NCI-H345 treated with DMSO at 0.1 percent for 48 hours (cell line): ENCODE measurements at regions not wholly inside any gene's neighbourhood (a gene's known extent, or its start where the extent isn't known, plus 50 kb on each side); places are given as distances from the start of the nearest gene placed in this dataset.
"Not testable (repeated sequence)": the region's sequence is repeated elsewhere in the genome, so short reads cannot be mapped to it uniquely, and the experiment has no call there.

Experiments used
- DNase-seq: peaks from one replicate; lab custom pipeline; 2025; ENCODE audit not compliant: unreplicated experiment; lab: John Stamatoyannopoulos, UW

DNA sequence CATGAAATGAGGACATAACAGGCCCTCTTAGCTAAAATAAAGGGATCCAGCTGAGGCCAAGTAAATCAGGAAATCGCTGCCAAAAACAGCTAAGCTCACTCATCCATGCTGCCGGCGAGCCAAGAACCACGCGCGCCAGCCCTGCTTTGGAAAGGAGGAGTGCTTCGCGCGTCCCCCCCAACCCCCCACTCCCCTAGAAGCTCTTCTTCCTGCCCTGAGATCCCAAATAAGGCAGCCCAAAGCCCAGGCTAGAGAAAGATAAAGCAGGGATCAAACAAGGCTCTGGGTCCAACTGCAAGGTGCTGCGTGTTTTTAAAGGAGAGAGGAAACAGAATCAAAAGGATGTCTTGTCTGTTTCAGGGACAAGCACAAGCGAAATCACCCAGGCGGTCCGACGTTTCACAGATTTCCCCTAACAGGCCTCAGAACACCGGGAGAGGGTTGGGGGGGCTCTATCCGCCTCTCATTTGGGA, 168.3 kb upstream of the AUTS2 start:
- no peak for DNase-seq

DNA sequence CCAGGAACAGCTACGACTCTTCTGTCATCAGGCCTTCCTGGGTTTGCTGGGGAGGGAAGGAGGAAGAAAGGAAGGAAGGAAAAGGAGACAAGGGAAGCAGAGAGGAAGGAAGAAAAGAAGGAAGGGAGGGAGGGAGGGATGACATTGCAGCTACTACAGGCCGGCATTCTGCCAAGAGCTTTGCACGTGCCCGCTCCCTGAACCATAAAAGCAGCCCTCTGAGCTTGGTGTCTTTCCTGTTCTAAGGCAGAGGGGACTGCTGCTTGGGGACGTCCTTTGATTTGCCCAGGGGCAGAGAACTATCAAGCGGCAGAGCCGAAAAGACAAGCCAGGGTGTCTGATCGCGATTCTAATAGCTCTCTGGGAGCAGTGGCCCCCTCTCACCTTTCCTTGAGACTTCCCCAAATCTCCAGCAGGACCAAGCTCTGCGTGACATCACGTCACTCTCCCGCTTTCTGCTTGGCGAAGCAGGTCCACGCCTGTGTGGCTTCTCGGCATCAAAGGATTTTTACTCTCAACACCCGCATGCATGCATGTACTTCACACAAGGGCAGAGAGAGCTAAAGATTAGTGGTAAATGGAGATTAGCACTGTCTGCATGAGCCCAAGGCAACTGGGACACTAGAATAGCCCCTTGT, 167.8 kb upstream of the AUTS2 start:
- DNase-seq: no peak

DNA sequence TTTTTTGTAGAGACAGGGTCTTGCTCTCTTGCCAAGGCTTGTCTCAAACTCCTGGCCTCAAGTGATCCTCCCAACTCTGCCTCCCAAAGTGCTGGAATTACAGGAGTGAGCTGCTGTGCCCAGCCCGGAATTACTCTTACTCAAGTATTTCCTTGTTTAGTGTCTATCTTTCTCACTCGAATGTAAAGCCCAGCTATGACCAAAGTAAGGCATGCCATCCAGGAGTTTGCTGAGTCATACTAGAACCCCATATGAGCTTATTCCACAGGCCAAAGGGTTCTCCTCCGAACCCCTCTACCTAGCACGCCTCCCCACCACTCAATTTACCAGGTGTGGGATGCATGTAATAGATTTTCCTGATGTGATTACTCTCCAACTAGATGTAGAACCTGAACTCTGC, 166.6 kb upstream of the AUTS2 start:
- DNase-seq: no peak

DNA sequence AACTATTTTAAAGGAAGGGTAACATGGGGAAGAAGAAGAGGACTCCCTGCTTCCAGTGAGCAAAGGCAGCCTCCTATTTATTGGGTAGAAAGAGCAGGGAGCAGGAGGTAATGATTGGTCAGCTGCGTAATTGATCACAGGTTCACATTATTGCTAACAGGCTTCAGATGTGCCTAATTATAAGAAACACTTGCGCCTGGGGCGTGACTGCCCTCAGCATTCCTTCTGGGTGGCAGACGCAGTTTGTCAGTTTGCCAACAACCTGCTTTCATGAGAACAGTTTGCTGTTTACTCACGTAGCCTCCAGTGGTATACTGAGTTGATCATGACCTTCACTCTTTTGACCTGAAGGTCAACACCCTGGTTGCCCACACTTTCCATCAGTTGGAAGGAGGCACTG, 166.0 kb upstream of the AUTS2 start:
- not testable (repeated sequence) for DNase-seq

DNA sequence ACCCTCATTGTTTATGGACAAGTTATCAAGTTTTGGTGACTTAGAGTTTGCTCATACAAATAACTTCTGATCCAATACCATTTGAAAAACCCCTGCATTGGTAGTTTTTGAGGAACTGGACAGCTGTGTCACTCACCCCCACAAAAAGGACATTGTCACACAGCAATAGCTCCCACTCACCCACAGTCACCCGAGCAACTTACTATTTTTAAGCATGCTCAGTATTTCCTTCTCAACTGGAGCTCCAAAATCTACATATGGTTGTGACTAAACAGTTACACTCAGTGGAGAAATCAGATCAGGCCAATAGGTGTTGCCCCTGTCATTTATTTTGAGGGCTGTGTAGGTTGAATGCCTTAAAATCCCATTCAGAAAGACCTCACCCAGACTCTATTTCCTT, 165.2 kb upstream of the AUTS2 start:
- no peak for DNase-seq

DNA sequence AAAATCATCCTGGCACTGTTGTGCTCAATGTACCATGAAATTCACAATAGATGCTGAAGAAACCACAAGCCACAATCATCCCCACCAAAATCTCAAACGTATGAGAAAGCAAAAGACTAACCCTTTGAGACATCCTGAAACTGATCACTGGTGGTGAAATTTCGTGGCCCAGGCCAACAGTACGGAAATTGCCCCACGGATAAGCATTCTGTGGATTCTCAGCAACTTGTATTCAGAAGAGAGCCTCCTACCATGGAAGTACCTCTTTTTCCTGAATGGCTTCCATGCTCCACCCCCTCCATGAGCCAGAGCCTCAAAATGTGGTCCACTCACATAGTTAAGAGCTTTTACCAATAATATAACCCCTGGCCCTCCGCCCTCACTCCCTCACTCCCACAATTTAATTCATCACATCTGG, 163.9 kb upstream of the AUTS2 start:
- no peak for DNase-seq

DNA sequence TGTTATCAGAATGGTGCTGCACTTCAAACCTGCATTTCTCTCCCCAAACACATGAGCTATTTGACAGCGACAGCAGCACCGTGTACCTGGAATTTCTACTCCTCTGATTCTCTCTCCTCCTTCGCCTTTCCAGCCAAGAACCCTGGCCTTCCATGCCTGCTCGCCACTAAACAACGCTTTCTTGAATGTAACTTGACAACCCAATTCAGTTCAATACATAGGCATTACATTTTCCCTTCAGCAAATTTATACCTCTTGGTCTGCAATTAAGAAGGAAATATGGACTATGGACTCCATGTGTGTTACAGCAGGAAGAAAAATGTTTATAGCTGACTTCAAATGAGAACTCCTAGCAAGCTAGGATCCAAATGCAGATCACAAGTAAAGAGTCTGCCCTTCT, 162.6 kb upstream of the AUTS2 start:
- DNase-seq: no peak

DNA sequence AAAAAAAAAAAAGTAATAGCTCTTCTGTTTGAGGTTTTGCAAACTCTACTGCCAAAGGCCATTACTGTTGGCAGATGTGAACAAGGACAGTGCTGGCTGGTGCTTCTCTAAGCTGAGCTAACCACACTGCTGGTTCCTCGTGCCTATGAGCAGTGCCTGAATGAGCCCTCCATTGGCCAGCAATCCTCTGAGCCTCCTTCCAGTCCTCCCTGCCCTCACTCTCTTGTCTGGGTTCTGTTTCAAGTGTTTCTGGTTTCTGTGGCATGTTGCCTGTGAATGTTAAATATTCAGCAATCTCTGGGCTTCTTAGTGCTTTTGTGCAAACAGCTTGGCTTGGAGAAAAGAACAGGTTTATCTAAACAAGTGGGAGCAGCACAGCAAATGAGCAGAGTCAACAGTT, 161.3 kb upstream of the AUTS2 start:
- no peak for DNase-seq

DNA sequence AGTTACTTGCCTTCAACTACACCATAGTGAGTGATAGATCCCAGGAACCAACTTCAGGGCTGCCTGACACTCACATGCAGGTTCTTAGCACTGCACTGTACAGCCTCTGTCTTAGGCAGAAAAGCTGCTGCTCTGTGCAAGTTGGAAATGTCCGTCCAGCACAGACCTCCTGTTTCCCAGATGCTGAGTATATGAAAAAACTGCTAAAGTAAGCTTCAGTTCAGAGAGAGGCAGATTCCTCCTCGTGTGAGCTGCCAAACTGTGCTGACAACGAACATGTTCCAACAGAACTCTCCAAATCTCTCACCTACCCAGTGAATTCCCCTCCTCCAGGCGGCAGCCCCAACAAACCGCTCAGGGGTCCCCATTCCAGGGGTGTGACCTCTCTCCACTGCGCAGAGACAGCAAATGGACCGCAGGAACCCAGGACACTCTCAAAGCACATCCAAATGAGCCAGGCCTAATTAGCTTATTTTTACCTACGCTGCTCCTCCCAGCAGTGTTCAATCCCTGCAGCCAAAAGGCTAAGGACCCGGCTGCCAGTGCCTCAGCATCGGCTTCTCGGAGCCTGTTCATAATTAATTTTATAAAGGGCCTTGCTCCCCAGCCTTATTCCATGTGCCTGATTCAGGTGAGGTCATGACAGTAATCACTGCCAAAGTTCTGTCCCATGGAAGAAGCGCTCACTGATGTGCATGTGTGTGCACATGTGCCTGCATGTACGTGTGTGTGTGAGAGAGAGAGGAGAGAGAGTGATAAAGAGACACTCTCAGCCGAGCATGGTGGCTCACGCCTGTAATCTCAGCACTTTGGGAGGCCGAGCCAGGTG, 159.5 kb upstream of the AUTS2 start:
- DNase-seq: no peak

DNA sequence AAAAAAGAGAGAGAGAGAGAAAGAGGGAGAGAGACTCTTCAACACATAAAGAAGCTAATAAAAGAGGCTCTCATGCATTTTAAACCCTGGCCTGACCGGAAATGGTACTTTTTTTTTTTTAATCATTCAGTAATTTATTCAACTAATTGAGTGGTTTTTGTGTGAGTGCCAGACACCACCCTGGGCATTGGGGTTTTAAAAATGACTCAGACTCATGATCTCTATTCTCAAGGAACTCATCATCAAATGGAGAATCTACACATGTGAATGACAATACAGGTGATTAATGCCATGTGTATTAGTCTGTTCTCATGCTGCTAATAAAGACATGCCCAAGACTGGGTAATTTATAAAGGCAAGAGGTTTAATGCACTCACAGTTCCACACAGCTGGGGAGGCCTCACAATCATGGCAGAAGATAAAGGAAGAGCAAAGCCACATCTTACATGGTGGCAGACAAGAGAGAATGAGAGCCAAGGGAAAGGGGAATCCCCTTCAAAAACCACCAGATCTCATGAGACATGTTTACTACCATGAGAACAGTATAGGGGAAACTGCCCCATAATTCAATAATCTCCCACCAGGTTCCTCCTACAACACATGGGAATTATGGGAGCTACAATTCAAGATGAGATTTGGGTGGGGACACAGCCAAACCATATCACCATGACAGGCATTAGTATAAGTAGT, 158.5 kb upstream of the AUTS2 start:
- no peak for DNase-seq

DNA sequence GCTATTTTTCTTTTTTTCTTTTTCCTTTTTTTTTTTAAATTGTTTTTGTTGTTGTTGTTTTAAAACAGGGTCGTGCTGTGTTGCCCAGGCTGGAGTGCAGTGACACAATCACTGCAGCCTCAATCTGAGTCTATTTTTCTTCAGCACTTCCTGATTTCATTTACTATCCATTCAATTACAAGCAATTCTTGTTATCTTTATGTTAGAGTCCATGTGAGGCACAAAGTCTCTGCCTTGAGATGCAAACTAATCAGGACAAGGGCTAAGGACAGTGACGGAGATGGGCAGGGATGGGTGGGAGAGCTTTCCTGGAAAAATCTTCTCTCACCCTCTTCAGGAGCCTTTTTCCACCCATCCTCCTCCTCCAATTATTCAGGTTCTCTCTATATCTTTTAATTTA, 157.3 kb upstream of the AUTS2 start:
- DNase-seq: no peak

DNA sequence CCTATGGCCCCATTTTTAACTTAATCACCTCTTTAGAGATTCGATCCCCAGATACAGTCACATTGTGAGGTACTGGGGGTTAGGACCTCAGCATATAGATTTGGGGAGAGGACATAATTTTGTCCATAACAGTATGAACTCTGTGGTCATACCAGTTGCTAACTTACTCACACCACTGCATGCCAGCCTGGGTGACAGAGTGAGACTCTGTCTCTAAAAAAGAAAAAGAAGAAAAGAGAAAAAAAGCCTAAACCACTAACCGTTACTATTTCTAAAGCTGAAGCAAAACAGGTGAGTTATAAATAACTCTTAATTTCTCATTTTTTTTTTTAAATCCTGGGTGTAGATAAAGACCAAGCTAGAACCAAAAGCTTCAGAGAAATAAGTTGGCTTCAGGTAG, 155.1 kb upstream of the AUTS2 start:
- no peak for DNase-seq

DNA sequence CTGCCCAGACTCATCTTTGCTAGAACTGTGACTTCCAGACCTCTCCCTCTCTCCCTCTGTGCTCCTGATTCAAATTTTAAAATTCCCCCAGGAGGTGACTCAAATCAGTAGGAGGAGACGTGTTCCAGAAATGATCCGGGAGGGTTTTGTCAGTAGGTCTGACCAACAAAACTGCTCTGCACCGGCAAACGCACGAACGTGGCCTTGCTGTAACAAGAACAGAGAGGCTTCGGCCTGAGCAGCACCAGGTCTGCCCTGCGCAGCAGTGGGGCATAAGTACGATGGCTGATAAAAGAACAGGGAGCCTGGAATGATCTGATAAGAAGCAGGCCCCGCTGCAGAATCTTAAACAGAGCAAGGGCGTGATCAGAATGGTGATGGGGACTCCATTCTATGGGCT, 152.7 kb upstream of the AUTS2 start:
- DNase-seq: no peak

DNA sequence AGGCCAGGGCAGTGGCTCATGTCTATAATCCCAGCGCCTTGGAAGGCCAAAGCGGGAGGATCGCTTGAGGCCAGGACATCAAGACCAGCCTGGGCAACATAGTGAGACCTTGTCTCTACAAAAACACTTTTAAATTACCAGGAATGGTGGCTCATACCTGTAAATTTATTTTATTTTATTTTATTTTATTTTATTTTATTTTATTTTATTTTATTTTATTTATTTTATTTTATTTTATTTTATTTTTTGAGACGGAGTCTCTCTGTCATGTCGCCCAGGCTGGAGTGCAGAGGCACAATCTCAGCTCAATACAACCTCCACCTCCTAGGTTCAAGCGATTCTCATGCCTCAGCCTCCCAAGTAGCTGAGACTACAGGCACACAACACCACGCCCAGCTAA, 152.1 kb upstream of the AUTS2 start:
- not testable (repeated sequence) for DNase-seq

DNA sequence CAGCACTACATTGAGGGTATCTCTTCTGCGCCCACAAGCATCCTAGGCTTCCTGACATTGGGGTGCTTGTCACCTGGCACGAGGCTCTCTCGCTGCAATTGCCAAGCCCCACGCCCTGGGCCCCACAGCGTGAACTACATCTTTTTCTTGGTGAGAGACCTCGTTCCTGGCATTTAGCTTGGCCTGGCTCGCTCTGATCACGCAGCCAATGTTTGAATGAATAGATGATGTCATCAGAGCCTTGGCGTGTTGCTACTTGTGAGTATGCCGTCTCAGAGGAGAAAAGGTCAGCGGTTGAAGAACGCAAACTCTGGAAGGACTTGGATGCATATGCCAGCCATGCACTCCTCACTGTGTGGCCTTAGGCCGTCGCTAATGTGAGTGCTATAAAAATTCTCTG, 150.2 kb upstream of the AUTS2 start:
- DNase-seq: no peak

DNA sequence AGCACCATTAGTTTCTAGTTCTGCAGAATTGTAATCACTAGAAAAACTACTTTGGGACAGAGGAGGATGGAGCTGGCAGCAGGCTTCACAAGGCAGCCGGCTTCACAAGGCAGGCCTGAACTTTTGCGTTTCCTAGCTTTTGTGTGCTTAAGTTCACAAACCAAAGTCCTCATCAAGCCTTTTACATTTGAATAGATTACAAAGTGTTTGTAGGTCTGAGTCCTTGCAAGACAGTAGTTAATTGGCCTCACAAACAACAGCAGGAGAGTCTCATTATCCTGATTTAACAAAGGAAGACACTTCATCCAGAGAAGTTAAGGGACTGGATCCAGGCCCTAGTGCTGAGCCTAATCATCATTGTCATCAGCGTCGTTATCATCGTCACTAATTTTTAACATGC, 147.8 kb upstream of the AUTS2 start:
- DNase-seq: no peak

DNA sequence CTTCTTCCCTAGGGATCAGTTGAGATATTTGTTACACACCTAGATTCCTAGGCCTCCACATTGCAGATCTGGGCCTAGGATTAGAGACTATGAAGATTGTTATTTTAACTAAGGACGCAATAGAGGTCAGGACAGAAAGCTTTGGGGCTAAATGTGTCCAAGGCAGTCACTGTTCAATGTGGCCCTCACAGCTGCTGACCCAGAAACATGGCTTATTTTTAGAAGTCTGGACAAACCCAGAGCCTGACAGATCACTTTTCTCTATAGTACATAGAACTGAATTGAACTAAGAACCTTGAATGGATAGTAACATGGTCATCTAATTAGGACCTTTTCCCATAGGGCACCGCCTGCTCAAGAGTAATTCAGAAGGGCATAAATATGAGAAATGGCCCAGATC, 146.6 kb upstream of the AUTS2 start:
- no peak for DNase-seq

DNA sequence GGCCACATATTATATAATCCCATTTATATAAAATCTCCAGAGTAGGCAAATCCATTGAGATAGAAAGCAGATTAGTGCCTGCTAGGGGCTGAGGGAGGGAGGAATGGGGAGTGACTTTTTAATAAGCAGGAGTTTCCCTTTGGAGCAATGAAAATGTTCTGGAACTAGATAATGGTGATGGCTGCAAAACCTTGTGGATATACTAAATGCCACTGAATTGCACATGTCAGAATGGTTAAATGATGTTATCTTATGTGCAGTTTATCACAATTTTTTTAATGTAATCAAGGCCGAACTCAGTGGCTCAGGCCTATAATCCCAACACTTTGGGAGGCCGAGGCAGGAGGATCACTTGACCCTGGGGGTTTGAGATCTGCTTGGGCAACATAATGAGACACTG, 145.5 kb upstream of the AUTS2 start:
- DNase-seq: no peak

DNA sequence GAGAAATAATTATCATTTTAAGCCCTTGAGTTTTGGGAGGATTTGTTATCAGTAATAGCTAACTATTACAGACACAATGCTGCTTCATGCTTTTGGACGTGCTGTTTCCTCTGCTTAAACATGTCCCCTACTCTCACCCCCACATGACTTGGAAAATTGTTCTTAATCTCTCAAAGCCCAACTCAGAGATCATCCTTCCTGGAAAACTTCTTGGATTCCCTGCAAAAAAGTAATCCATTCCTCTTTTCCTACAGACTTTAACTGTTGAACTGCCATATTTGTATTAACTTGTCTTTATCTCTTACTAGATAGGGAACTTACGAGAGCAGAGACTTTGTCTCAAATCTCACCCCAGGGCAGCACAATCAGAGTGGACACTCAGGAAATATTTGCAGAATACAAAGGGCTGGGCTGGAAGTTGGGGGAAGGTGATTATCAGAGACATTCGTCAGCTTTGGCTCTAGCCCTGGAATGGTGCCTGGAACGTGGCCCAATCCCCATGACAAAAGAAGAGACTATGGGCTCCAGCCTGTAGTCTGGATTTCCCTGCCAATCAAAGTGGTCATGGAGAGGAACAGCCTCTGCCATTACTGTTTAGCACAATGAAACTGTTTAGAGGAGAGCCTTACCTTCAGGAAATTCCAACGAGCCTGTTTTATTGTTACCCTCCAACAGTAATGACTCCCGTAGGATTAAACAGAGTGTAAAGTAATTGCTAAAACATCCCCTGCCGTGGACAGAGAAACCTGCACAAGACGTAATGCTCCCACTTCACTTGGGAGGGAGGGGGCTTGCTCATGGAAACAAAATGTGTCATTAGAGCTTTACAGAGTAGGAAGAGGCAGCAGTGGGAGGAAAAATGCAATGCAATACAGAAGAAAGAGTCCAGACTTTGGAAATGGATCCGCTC, 140.4 kb upstream of the AUTS2 start:
- DNase-seq: no peak

DNA sequence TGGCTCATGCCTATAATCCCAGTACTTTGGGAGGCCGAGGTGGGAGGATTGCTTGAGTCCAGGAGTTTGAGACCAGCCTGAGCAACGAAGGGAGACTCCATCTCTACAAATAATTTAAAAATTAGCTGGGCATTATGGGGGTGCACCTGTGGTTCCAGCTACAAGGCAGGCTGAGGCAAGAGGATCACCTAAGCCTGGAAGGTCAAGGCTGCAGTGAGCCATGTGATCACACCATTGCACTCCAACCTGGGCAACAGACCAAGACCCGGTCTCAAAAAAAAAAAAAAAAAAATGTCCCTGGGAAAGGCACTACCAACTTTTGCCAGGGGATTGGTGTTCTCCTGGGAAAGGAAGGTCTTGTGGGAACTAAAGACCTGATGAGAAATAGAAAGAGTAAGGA, 134.2 kb upstream of the AUTS2 start:
- DNase-seq: no peak

DNA sequence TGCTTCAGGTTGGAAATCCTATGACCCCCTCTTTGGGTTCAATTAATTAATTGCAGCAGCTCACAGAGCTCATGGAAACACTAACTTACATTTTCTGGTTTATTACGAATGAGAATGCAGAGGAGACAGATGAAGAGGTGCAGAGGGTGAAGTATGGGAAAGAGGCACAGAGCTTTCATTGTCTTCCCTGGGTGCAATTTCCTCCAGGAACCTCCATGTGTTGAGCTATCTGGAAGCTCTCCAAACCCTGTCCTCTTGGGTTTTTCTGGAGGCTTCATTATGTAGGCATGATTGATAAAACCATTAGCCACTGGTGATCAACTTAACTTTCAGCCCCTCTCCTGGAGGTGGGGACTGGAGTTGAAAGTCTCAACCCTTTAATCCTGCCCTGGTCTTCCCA, 133.0 kb upstream of the AUTS2 start:
- DNase-seq: no peak
